ENCODE measurements at regions not wholly inside any gene's neighbourhood (a gene's known extent, or its start where the extent isn't known, plus 50 kb on each side); places are given as distances from the start of the nearest gene placed in this dataset.

- H3K4me3 ChIP-seq (ENCODE audit: low read depth, low read length): no peak overlapping the region
- TF ChIP-seq, protein P1, sequence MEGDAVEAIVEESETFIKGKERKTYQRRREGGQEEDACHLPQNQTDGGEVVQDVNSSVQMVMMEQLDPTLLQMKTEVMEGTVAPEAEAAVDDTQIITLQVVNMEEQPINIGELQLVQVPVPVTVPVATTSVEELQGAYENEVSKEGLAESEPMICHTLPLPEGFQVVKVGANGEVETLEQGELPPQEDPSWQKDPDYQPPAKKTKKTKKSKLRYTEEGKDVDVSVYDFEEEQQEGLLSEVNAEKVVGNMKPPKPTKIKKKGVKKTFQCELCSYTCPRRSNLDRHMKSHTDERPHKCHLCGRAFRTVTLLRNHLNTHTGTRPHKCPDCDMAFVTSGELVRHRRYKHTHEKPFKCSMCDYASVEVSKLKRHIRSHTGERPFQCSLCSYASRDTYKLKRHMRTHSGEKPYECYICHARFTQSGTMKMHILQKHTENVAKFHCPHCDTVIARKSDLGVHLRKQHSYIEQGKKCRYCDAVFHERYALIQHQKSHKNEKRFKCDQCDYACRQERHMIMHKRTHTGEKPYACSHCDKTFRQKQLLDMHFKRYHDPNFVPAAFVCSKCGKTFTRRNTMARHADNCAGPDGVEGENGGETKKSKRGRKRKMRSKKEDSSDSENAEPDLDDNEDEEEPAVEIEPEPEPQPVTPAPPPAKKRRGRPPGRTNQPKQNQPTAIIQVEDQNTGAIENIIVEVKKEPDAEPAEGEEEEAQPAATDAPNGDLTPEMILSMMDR (IDR thresholded peaks at IDR 0.05; ENCODE audit: insufficient read depth, low read length): no peak
- peak; percentile 6 for DNase-seq (ENCODE audit: low read depth)
Observed at GRCh38 chr12:85369365-85370154, 89.5 kb downstream of the ALX1 start.

DNA sequence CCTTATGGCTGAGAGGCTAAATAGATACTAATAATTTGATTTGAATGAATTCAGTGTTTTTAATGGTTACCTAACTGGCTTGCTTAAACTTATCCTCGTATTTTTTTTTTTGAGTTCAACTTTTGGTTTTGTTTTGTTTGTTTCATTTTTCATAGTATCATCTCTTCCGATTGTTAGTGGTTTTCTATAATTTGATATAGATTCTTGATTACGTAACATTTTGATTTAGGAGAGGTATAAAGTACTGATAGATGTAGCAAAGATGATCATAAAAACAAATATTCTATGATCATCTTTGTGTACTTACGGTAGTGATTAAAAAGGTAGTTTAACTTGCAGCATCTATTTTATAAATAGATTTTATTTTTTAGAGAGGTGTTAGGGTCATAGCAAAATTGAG lies 93.0 kb downstream of the ALX1 start:
- TF ChIP-seq, protein P1 (IDR thresholded peaks at IDR 0.05; ENCODE audit: insufficient read depth, low read length): no peak
- DNase-seq (ENCODE audit: low read depth): no peak
- H3K4me3 ChIP-seq (ENCODE audit: low read depth, low read length): no peak overlapping the region

DNA sequence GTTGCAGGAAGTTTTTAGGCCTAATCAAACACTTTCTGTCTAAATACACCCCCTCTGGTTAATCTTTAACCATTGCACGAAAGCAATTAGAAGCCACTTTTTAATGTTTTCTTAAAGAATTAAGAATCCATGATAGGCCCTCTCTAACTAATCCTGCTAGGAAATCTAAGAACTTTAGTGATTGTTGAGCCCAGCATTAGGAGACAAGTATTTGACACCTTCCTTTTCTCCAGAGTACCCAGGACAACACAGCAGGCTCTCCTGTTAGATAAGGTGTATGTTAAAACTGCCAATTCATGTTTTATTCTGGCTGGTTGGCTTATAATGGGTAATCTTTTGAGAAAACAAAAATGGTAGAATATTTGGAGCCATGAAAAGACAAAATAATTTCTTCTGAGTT lies 95.0 kb downstream of the ALX1 start:
- DNase-seq (ENCODE audit: low read depth): no peak
- TF ChIP-seq, protein P1 (IDR thresholded peaks at IDR 0.05; ENCODE audit: insufficient read depth, low read length): no peak
- no peak overlapping the region for H3K4me3 ChIP-seq (ENCODE audit: low read depth, low read length)

DNA sequence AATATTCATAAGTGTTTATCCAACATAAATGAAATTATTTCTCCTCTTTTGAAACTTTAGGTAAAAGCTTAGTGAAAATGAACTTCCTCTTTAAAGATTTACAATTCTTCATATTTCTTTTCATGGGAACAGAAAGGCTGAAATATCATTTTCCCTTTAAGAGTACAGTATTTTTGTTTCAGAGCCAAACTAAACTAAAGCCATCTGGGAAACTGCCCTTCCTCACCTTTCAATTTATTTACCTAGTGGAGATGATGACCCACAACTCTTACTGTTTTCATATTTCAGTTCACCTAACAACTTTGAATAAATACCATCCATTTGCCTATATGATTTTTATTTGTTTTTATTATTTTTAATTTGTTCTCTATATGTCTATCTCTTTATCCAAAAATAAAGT lies 105.4 kb downstream of the ALX1 start:
- TF ChIP-seq, protein P1 (IDR thresholded peaks at IDR 0.05; ENCODE audit: insufficient read depth, low read length): no peak
- H3K4me3 ChIP-seq (ENCODE audit: low read depth, low read length): no peak overlapping the region
- DNase-seq (ENCODE audit: low read depth): no peak

DNA sequence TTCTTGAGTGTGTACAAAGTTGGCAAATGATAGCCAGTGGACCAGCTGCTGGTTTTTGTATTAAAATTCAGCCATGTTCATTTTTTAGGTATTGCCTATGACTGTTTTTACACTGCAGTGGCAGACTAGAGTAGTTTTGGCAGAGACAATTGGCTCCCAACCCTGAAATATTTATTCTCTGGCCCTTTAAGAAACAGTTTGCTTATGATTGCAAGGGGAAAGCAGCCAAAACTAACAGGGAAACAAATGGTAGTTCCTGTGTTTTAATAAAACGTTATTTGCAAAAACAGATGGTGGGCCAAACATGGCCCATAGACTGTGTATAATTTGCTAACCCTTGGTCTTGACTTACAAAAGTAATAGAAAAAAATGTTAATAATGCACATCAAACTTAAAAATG lies 110.2 kb downstream of the ALX1 start:
- TF ChIP-seq, protein P1 (IDR thresholded peaks at IDR 0.05; ENCODE audit: insufficient read depth, low read length): no peak
- DNase-seq (ENCODE audit: low read depth): no peak
- H3K4me3 ChIP-seq (ENCODE audit: low read depth, low read length): no peak overlapping the region

GRCh38 chr12:85392508-85392907 lies 112.5 kb downstream of the ALX1 start:
- DNase-seq (ENCODE audit: low read depth): no peak
- no peak overlapping the region for H3K4me3 ChIP-seq (ENCODE audit: low read depth, low read length)
- TF ChIP-seq, protein P1 (IDR thresholded peaks at IDR 0.05; ENCODE audit: insufficient read depth, low read length): no peak

- TF ChIP-seq, protein P1 (IDR thresholded peaks at IDR 0.05; ENCODE audit: insufficient read depth, low read length): no peak
- DNase-seq (ENCODE audit: low read depth): no peak
- no peak overlapping the region for H3K4me3 ChIP-seq (ENCODE audit: low read depth, low read length)
Observed at GRCh38 chr12:85393606-85394005, 113.6 kb downstream of the ALX1 start.
